Mesenchymal stem cell (in vitro differentiated cells and primary cell): ENCODE measurements at regions not wholly inside any gene's neighbourhood (a gene's known extent, or its start where the extent isn't known, plus 50 kb on each side); places are given as distances from the start of the nearest gene placed in this dataset.
"Not testable (repeated sequence)": the region's sequence is repeated elsewhere in the genome, so short reads cannot be mapped to it uniquely, and the experiment has no call there.

Experiments
- DNase-seq: peaks from one replicate; pipeline ENCODE4 v3.0.0-alpha.2; 2013
- H2AFZ ChIP-seq: one replicate; pipeline ENCODE4 v1.6.1; 2013; ENCODE audit warnings: low read depth, mild to moderate bottlenecking, control low read depth, inconsistent platforms, low read length, moderate library complexity
- H2AK5ac ChIP-seq: 2 replicates; pipeline ENCODE4 v1.6.1; 2013; ENCODE audit warnings: low read length, moderate library complexity, mild to moderate bottlenecking, inconsistent platforms; ENCODE audit not compliant: severe bottlenecking
- H2BK120ac ChIP-seq: one replicate; pipeline ENCODE4 v1.6.1; 2013; ENCODE audit warnings: low read depth, mild to moderate bottlenecking, inconsistent platforms, low read length, moderate library complexity
- H2BK12ac ChIP-seq, 2 experiments: one replicate each; pipeline ENCODE4 v1.6.1; 2013; ENCODE audit warnings: inconsistent platforms in 2 of 2, low read length in 2 of 2, mild to moderate bottlenecking in 2 of 2, moderate library complexity in 2 of 2, control low read depth in 1 of 2
- H2BK15ac ChIP-seq: one replicate; pipeline ENCODE4 v1.6.1; 2013; ENCODE audit warnings: mild to moderate bottlenecking, low read depth, inconsistent platforms; ENCODE audit not compliant: poor library complexity, severe bottlenecking
- H2BK5ac ChIP-seq: 2 replicates; pipeline ENCODE4 v1.6.1; 2013; ENCODE audit warnings: low read depth, mild to moderate bottlenecking, low read length, control low read depth, inconsistent platforms; ENCODE audit not compliant: poor library complexity, severe bottlenecking
- H3K14ac ChIP-seq, 2 experiments: one replicate each; pipeline ENCODE4 v1.6.1; 2013; ENCODE audit warnings: inconsistent platforms in 2 of 2, low read length in 2 of 2, control low read depth in 1 of 2, mild to moderate bottlenecking in 1 of 2, moderate library complexity in 1 of 2
- H3K18ac ChIP-seq, 2 experiments: one replicate each; pipeline ENCODE4 v1.6.1; 2013; ENCODE audit warnings: inconsistent platforms in 2 of 2, low read length in 2 of 2, control low read depth in 1 of 2, low read depth in 1 of 2, mild to moderate bottlenecking in 1 of 2
- H3K23ac ChIP-seq, 2 experiments: one replicate each; pipeline ENCODE4 v1.6.1; 2013; ENCODE audit warnings: inconsistent platforms in 2 of 2, low read length in 2 of 2, mild to moderate bottlenecking in 2 of 2, moderate library complexity in 2 of 2, control low read depth in 1 of 2
- H3K27ac ChIP-seq: 2 replicates; pipeline ENCODE4 v1.5.1; 2013; ENCODE audit warnings: mild to moderate bottlenecking, moderate library complexity, low read length, control low read depth, inconsistent platforms; ENCODE audit not compliant: poor library complexity, severe bottlenecking
- H3K27me3 ChIP-seq, 2 experiments: 2 replicates each; pipeline versions ENCODE4 v1.6.1 to v1.7.0; 2013; ENCODE audit warnings: low read length in 2 of 2, mild to moderate bottlenecking in 2 of 2, moderate library complexity in 2 of 2, control low read depth in 1 of 2, inconsistent platforms in 1 of 2; ENCODE audit not compliant: control insufficient read depth in 1 of 2, insufficient read depth in 1 of 2
- H3K36me3 ChIP-seq, 2 experiments: 2 replicates each; pipeline versions ENCODE4 v1.6.1 to v1.7.0; 2013; ENCODE audit warnings: low read length in 2 of 2, control low read depth in 1 of 2, inconsistent platforms in 1 of 2, low read depth in 1 of 2, mild to moderate bottlenecking in 1 of 2; ENCODE audit not compliant: insufficient read depth in 2 of 2, control insufficient read depth in 1 of 2
- H3K4ac ChIP-seq, 2 experiments: one replicate each; pipeline ENCODE4 v1.6.1; 2013; ENCODE audit warnings: inconsistent platforms in 2 of 2, low read length in 2 of 2, mild to moderate bottlenecking in 2 of 2, moderate library complexity in 2 of 2, control low read depth in 1 of 2, low read depth in 1 of 2
- H3K4me1 ChIP-seq: 2 replicates; pipeline ENCODE4 v1.6.1; 2013; ENCODE audit warnings: low read depth, low read length, control low read depth; ENCODE audit not compliant: control insufficient read depth, insufficient read depth
- H3K4me2 ChIP-seq: 2 replicates; pipeline ENCODE4 v1.6.1; 2013; ENCODE audit warnings: low read length, mild to moderate bottlenecking, inconsistent platforms; ENCODE audit not compliant: poor library complexity, severe bottlenecking
- H3K4me3 ChIP-seq, 2 experiments: 2 replicates each; pipeline versions ENCODE4 v1.5.1 to v1.7.0; 2013; ENCODE audit warnings: low read length in 2 of 2, mild to moderate bottlenecking in 2 of 2, control low read depth in 1 of 2, low read depth in 1 of 2; ENCODE audit not compliant: insufficient read depth in 1 of 2
- H3K79me1 ChIP-seq: replicated peaks from 2 replicates; pipeline ENCODE4 v1.6.1; 2013; ENCODE audit warnings: mild to moderate bottlenecking, control low read depth, low read length, inconsistent platforms; ENCODE audit not compliant: poor library complexity, severe bottlenecking
- H3K9ac ChIP-seq: 2 replicates; pipeline ENCODE4 v1.7.0; 2013; ENCODE audit warnings: mild to moderate bottlenecking, low read length, moderate library complexity
- H3K9me3 ChIP-seq: 2 replicates; pipeline ENCODE4 v1.7.0; 2013; ENCODE audit warnings: mild to moderate bottlenecking, low read length; ENCODE audit not compliant: control insufficient read depth
- H4K8ac ChIP-seq: one replicate; pipeline ENCODE4 v1.6.1; 2013; ENCODE audit warnings: inconsistent platforms, mild to moderate bottlenecking, low read length, moderate library complexity
- H4K91ac ChIP-seq: one replicate; pipeline ENCODE4 v1.6.1; 2013; ENCODE audit warnings: mild to moderate bottlenecking, low read length, inconsistent platforms
- WGBS: methylation state at CpG from one replicate; pipeline ENCODE4 v1.1.7; 2013; ENCODE audit warnings: mixed read lengths; 5-methylcytosine and 5-hydroxymethylcytosine counted together

- no CpG with 5 or more reads among the region's 3 CpGs for WGBS
These were observed 486.0 kb downstream of the TMEM121 start for GRCh38 chr14:106012361-106012725.

GRCh38 chr14:106013879-106014376 is 487.5 kb downstream of the TMEM121 start:
- no peak for DNase-seq
- Histone ChIP-seq H2BK5ac (no peak overlapping the region), H3K27ac (no peak overlapping the region), H3K9me3 (no peaks in the 10 kb centered on the region), H2AFZ (no peak overlapping the region), H3K18ac (no peak overlapping the region), H3K36me3 (no peaks in the 10 kb centered on the region), H3K27me3 (no peaks in the 10 kb centered on the region), H3K23ac (no peak overlapping the region), H3K4ac (no peak overlapping the region), H3K9ac (no peak overlapping the region), H3K79me1 (no peaks in the 10 kb centered on the region), H4K91ac (no peak overlapping the region), H2BK15ac (no peak overlapping the region), H3K4me3 (no peak overlapping the region), H2BK12ac (no peak overlapping the region), H2BK120ac (no peak overlapping the region), H2AK5ac (no peak overlapping the region), H3K14ac (no peak overlapping the region), H3K4me1 (no peaks in the 10 kb centered on the region), H3K4me2 (no peak overlapping the region), H4K8ac (no peak overlapping the region)
- 66% methylated on average over 5 of the region's 6 CpGs for WGBS

More at GRCh38 chr14:106012361-106012725, 486.0 kb downstream of the TMEM121 start:
- H2AFZ ChIP-seq, H4K91ac ChIP-seq, H4K8ac ChIP-seq, H3K27me3 ChIP-seq, H3K36me3 ChIP-seq, H3K4me3 ChIP-seq, H3K79me1 ChIP-seq, H2BK12ac ChIP-seq, H3K4me2 ChIP-seq, H3K4ac ChIP-seq, H2BK120ac ChIP-seq, H3K9me3 ChIP-seq, H3K4me1 ChIP-seq, H3K27ac ChIP-seq, DNase-seq, H2AK5ac ChIP-seq, H2BK15ac ChIP-seq, H3K14ac ChIP-seq, H3K18ac ChIP-seq, H2BK5ac ChIP-seq, H3K23ac ChIP-seq, H3K9ac ChIP-seq: not testable (repeated sequence)

DNA sequence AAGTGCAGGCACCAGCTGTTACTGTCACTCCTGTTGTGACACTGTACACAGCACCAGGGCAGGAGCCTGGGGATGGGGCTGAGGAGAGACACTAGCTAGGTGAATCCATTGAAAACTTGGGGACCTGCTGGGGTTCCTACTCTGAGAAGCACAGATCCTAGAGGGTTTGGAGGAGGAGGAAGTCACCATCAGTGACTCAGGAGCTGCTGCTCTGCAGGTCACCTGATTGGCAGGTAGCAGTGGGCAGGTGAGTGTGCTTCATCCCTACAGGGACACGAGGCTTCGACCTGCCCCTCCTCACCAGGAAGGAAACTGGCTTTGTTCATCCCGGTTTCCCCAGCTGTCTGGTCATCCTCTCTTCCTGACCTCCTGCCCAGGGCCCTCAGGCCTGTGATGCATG is 491.6 kb downstream of the TMEM121 start:
- H2BK15ac ChIP-seq, H3K9me3 ChIP-seq, H2BK5ac ChIP-seq, H3K18ac ChIP-seq, H2BK12ac ChIP-seq, H3K9ac ChIP-seq, H3K36me3 ChIP-seq, H3K4ac ChIP-seq, H2AK5ac ChIP-seq, H2AFZ ChIP-seq, H3K4me2 ChIP-seq, H4K8ac ChIP-seq, H4K91ac ChIP-seq, H3K4me1 ChIP-seq, H3K4me3 ChIP-seq, H2BK120ac ChIP-seq, H3K27me3 ChIP-seq, H3K14ac ChIP-seq, H3K23ac ChIP-seq, DNase-seq, H3K79me1 ChIP-seq, H3K27ac ChIP-seq: not testable (repeated sequence)
- 73% methylated on average over 2 of the region's 3 CpGs for WGBS

- Histone ChIP-seq H3K36me3 (no peaks in the 10 kb centered on the region), H3K4me3 (no peak overlapping the region), H4K8ac (no peak overlapping the region), H2BK120ac (no peak overlapping the region), H2BK12ac (no peak overlapping the region), H3K9me3 (no peaks in the 10 kb centered on the region), H3K4me2 (no peak overlapping the region), H3K27ac (no peak overlapping the region), H3K9ac (no peak overlapping the region), H3K4me1 (no peaks in the 10 kb centered on the region), H4K91ac (no peak overlapping the region), H3K4ac (no peak overlapping the region), H2BK5ac (no peak overlapping the region), H3K18ac (no peak overlapping the region), H2AK5ac (no peak overlapping the region), H3K27me3 (no peaks in the 10 kb centered on the region), H3K14ac (no peak overlapping the region), H2BK15ac (no peak overlapping the region), H2AFZ (no peak overlapping the region), H3K23ac (no peak overlapping the region), H3K79me1 (no peaks in the 10 kb centered on the region)
- WGBS: 60% methylated on average over 2 of the region's 3 CpGs
- DNase-seq: no peak
These were observed 495.4 kb downstream of the TMEM121 start for GRCh38 chr14:106021832-106022231.
